Endothelial cell of umbilical vein (primary cell): ENCODE measurements at regions not wholly inside any gene's neighbourhood (a gene's known extent, or its start where the extent isn't known, plus 50 kb on each side); places are given as distances from the start of the nearest gene placed in this dataset.

Experiments
- BruUV-seq: library from RNA; stranded (reverse); fragments of 400-500 nt; replicated peaks from 2 replicates; lab custom pipeline; 2021; lab: Mats Ljungman, UMichigan
- CTCF ChIA-PET: fragments of 300-600, 350-600 bp; sonication (Branson Sonifier 250); formaldehyde crosslinking; loops from one replicate; lab custom pipeline; 2021; ENCODE audit warnings: antibody characterized with exemption, inconsistent platforms; lab: Charles Lee
- POLR2A ChIA-PET: fragments of 300-600, 350-600 bp; sonication (Branson Sonifier 250); formaldehyde crosslinking; loops from one replicate; lab custom pipeline; 2021; ENCODE audit warnings: antibody characterized with exemption, inconsistent platforms; lab: Charles Lee
- DNase-seq: peaks from one replicate; pipeline ENCODE4 v3.0.0-alpha.2; 2011; ENCODE audit warnings: low read depth, low spot score
- FAIRE-seq: peaks from 2 replicates; lab custom pipeline; 2011; peaks lifted over from hg19 to GRCh38; lab: Jason Lieb, UNC
- H2AFZ ChIP-seq: 2 replicates; pipeline ENCODE4 v1.6.0; 2012; ENCODE audit warnings: low read depth, low read length, control low read depth, inconsistent platforms
- H3K27ac ChIP-seq: 2 replicates; pipeline ENCODE4 v1.5.1; 2011; ENCODE audit warnings: low read depth, mild to moderate bottlenecking, control low read depth, low read length, moderate library complexity; ENCODE audit not compliant: insufficient read depth
- H3K27me3 ChIP-seq, 2 experiments: 2 replicates each; pipeline versions ENCODE4 v1.6.0 to v1.6.1; 2011; ENCODE audit warnings: low read length in 2 of 2, mixed read lengths in 1 of 2; ENCODE audit not compliant: control insufficient read depth in 2 of 2, insufficient read depth in 2 of 2
- H3K36me3 ChIP-seq, 2 experiments: 2 replicates in 1 of 2; 3 replicates in 1 of 2; pipeline ENCODE4 v1.5.1; 2011; ENCODE audit warnings: low read length in 2 of 2, mild to moderate bottlenecking in 1 of 2, moderate library complexity in 1 of 2; ENCODE audit not compliant: control insufficient read depth in 2 of 2, insufficient read depth in 2 of 2; ENCODE audit errors: extremely low read depth in 1 of 2
- H3K4me1 ChIP-seq: 3 replicates; pipeline ENCODE4 v1.5.1; 2011; ENCODE audit warnings: mild to moderate bottlenecking, low read length; ENCODE audit not compliant: control insufficient read depth, insufficient read depth; ENCODE audit errors: extremely low read depth
- H3K4me2 ChIP-seq: 2 replicates; pipeline ENCODE4 v1.6.1; 2011; ENCODE audit warnings: low read length, control low read depth, mixed read lengths; ENCODE audit not compliant: insufficient read depth
- H3K4me3 ChIP-seq, 3 experiments: fragments of 200-600 bp in 1 of 3; sonication (generic), shearing (Covaris generic) in 1 of 3; replicated peaks in 1 of 3; 2 replicates each; pipeline ENCODE4 v1.5.1; 2011 to 2016; ENCODE audit warnings: control low read depth in 3 of 3, low read length in 3 of 3, mild to moderate bottlenecking in 2 of 3, inconsistent platforms in 1 of 3, low read depth in 1 of 3, moderate library complexity in 1 of 3; ENCODE audit not compliant: insufficient read depth in 1 of 3
- H3K79me2 ChIP-seq: 2 replicates; pipeline ENCODE4 v1.6.0; 2012; ENCODE audit warnings: low read length, inconsistent platforms; ENCODE audit not compliant: control insufficient read depth, insufficient read depth
- H3K9ac ChIP-seq: replicated peaks from 2 replicates; pipeline ENCODE3; 2011; ENCODE audit warnings: low read length, control low read depth; ENCODE audit not compliant: insufficient read depth; ENCODE audit errors: extremely low read depth
- H3K9me1 ChIP-seq: replicated peaks from 3 replicates; pipeline ENCODE4 v1.6.0; 2011; ENCODE audit warnings: mild to moderate bottlenecking, low read length; ENCODE audit not compliant: control insufficient read depth, insufficient read depth; ENCODE audit errors: extremely low read depth
- H3K9me3 ChIP-seq: replicated peaks from 2 replicates; pipeline ENCODE4 v1.5.1; 2012; ENCODE audit warnings: low read length, inconsistent platforms; ENCODE audit not compliant: control insufficient read depth, insufficient read depth
- H4K20me1 ChIP-seq: replicated peaks from 2 replicates; pipeline ENCODE3; 2011; ENCODE audit warnings: mild to moderate bottlenecking, low read length; ENCODE audit not compliant: control insufficient read depth, insufficient read depth; ENCODE audit errors: extremely low read depth
- EZH2 ChIP-seq: IDR thresholded peaks from 2 replicates; pipeline ENCODE4 v1.6.1; 2012; ENCODE audit warnings: borderline replicate concordance, low read depth, mild to moderate bottlenecking, moderate library complexity, low read length, inconsistent platforms; ENCODE audit not compliant: severe bottlenecking
- FOS ChIP-seq: IDR thresholded peaks from 2 replicates; pipeline ENCODE4 v1.6.1; 2011; ENCODE audit warnings: mild to moderate bottlenecking, low read length, moderate library complexity, borderline replicate concordance; ENCODE audit not compliant: insufficient read depth
- GATA2 ChIP-seq: IDR thresholded peaks from 2 replicates; pipeline ENCODE4 v1.7.0; 2011; ENCODE audit warnings: low read depth, mild to moderate bottlenecking, moderate library complexity, mixed read lengths, low read length; ENCODE audit not compliant: insufficient read length, insufficient read depth
- JUN ChIP-seq: IDR thresholded peaks from 2 replicates; pipeline ENCODE4 v1.6.1; 2011; ENCODE audit warnings: borderline replicate concordance, low read depth; ENCODE audit not compliant: insufficient read length, insufficient read depth
- POLR2AphosphoS5 ChIP-seq: IDR thresholded peaks from 2 replicates; pipeline ENCODE4 v1.6.1; 2012; ENCODE audit warnings: low read depth, mild to moderate bottlenecking, control low read depth, low read length, moderate library complexity; ENCODE audit not compliant: insufficient read depth
- dilution Hi-C: fragments of 300-500 bp; cut with MboI; formaldehyde crosslinking; loops from one replicate; pipeline ENCODE4 v1.15.0; 2019; ENCODE audit warnings: low sequenced_read_pairs; ENCODE audit not compliant: extremely low pct_ligation_motif_present
- intact Hi-C: fragments of 100-400 bp; cut with micrococcal nuclease; formaldehyde crosslinking; loops from one replicate; pipeline ENCODE4 v1.10.0; 2022
- TF ChIP-seq, protein P1 (sequence below): IDR thresholded peaks from 2 replicates; pipeline ENCODE4 v1.6.1; 2011; ENCODE audit not compliant: insufficient read depth, insufficient read length

DNA sequence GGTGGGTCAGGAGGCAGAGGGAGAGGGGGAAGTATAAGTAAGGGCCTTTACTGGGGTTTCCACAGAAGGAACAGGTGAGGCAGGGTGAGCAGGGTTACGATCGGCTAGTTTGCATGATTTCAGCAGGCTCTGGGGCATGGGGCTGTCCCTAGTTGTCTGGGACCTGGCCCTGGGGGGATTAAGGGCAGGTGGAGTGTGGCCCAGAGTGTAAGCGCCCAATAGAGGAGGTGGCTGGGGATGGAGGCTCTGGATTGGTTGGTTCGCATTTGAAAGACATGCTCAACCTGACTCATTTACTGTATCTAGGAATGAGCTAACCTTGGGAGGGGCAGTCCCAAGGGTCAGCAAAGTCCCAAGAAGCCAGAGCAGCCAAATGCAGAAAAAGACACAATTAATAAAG, 230.3 kb downstream of the MAP2K4 start:
- BruUV-seq, result no TSS peak
- H3K27me3 ChIP-seq, result no peaks in the 10 kb centered on the region
- no peak for DNase-seq
- no peaks in the 10 kb centered on the region for H4K20me1 ChIP-seq
- CTCF ChIA-PET, result no interaction called here
- POLR2A ChIA-PET, result no interaction called here
- no peaks in the 10 kb centered on the region for H3K9me1 ChIP-seq
- no peaks in the 10 kb centered on the region for H3K79me2 ChIP-seq
- dilution Hi-C loops (no loop called here), intact Hi-C loops (no loop called here)
- no peaks in the 10 kb centered on the region for H3K9me3 ChIP-seq
- no peak overlapping the region for H3K27ac ChIP-seq
- no peaks in the 10 kb centered on the region for H3K4me1 ChIP-seq
- no peak overlapping the region for H3K9ac ChIP-seq
- FAIRE-seq, result no peak
- no peak overlapping the region for H3K4me3 ChIP-seq
- H3K36me3 ChIP-seq, result no peaks in the 10 kb centered on the region
- TF ChIP-seq JUN, result no peak
- TF ChIP-seq, protein P1, sequence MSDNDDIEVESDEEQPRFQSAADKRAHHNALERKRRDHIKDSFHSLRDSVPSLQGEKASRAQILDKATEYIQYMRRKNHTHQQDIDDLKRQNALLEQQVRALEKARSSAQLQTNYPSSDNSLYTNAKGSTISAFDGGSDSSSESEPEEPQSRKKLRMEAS, result no peak
- no peak for TF ChIP-seq FOS
- TF ChIP-seq GATA2, result no peak
- no peak for TF ChIP-seq POLR2AphosphoS5
- TF ChIP-seq EZH2, result no peak
- no peak overlapping the region for H3K4me2 ChIP-seq
- no peak overlapping the region for H2AFZ ChIP-seq

GRCh38 chr17:12252462-12252861, 231.8 kb downstream of the MAP2K4 start:
- Histone ChIP-seq H4K20me1 (no peaks in the 10 kb centered on the region), H3K9ac (no peak overlapping the region), H2AFZ (no peak overlapping the region), H3K9me3 (no peaks in the 10 kb centered on the region), H3K27ac (no peak overlapping the region), H3K36me3 (no peaks in the 10 kb centered on the region), H3K27me3 (no peaks in the 10 kb centered on the region), H3K4me3 (no peak overlapping the region), H3K9me1 (no peaks in the 10 kb centered on the region), H3K79me2 (no peaks in the 10 kb centered on the region), H3K4me1 (no peaks in the 10 kb centered on the region), H3K4me2 (no peak overlapping the region)
- no TSS peak for BruUV-seq
- TF ChIP-seq EZH2 (no peak), JUN (no peak), POLR2AphosphoS5 (no peak)
- intact Hi-C loops, result no loop called here
- ChIA-PET POLR2A (no interaction called here), CTCF (interaction anchor here (1.4 kb wide), 1 partner anchor 8 kb away, joined by 3 read pairs; no protein-coding TSS in a partner anchor)
- FAIRE-seq (no peak), DNase-seq (no peak)
- dilution Hi-C loops, result no loop called here
